NT2/D1 (cell line): ENCODE measurements at regions not wholly inside any gene's neighbourhood (a gene's known extent, or its start where the extent isn't known, plus 50 kb on each side); places are given as distances from the start of the nearest gene placed in this dataset.

Experiments
- SUZ12 ChIP-seq: IDR thresholded peaks from 2 replicates; pipeline ENCODE4 v1.6.1; 2011; ENCODE audit not compliant: insufficient read length, insufficient read depth; ENCODE audit errors: extremely low read depth
- YY1 ChIP-seq: IDR thresholded peaks from 2 replicates; pipeline ENCODE4 v1.6.1; 2011; ENCODE audit not compliant: insufficient read length, insufficient read depth

DNA sequence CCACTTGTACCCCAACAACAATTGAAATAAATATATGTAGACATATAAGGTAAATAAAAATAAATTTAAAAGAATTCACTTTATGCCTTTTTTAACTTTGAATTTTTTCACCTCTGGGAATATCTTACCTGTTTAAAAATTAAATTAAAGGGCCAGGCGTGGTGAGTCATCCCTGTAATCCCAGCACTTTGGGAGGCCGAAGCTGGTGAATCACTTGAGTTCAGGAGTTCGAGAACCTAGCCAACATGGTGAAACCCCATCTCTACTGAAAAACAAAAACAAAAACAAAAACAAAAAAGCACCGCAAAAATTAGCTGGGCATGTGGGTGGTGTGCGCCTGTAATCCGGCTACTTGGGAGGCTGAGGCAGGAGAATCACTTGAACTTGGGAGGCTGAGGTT, 164.8 kb downstream of the AASDH start:
- no peak for TF ChIP-seq YY1
- TF ChIP-seq SUZ12 = no peak
